Retinal pigment epithelial cell (primary cell): ENCODE measurements at regions not wholly inside any gene's neighbourhood (a gene's known extent, or its start where the extent isn't known, plus 50 kb on each side); places are given as distances from the start of the nearest gene placed in this dataset.
"Not testable (repeated sequence)": the region's sequence is repeated elsewhere in the genome, so short reads cannot be mapped to it uniquely, and the experiment has no call there.

ENCODE experiments used
- DNase-seq: peaks from one replicate; pipeline ENCODE4 v3.0.0-alpha.2; 2010; ENCODE audit warnings: low read depth
- H3K4me3 ChIP-seq: 2 replicates; pipeline ENCODE4 v1.5.1; 2011; ENCODE audit warnings: mild to moderate bottlenecking, low read length, control low read depth, moderate library complexity
- TF ChIP-seq, protein P1 (sequence below): conservative IDR thresholded peaks from 2 replicates; pipeline ENCODE4 v1.5.1; 2011; ENCODE audit warnings: low read depth, low read length, control low read depth, inconsistent platforms

DNA sequence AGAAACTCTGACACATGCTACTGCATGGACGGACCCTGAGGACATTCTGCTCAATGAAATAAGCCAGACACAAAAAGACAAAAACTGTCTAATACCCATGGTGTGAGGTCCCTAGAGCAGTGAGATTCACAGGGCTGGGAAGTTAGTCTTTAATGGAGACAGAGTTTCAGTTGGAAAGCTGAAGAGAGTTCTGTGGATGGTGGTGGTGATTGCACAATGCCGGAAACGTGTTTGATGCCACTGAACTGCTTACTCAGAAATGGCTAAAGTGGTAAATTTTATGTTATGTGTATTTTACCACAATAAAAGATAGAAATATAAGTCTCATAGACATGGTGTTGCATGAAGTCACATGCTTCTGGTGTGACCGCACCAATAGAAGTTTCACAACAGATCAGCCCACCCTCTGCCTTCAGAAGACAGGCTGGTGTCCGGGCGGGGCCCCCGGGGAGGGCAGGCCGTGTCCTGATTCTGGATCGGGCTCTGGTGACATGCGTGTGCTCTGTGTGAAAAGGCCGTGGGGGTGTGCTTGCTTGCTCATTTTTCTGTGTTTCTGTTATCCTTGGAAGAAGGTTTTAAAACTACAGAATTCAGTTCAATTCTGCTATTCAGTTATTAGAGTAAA is 108.5 kb upstream of the ZNF469 start:
- not testable (repeated sequence) for H3K4me3 ChIP-seq

DNA sequence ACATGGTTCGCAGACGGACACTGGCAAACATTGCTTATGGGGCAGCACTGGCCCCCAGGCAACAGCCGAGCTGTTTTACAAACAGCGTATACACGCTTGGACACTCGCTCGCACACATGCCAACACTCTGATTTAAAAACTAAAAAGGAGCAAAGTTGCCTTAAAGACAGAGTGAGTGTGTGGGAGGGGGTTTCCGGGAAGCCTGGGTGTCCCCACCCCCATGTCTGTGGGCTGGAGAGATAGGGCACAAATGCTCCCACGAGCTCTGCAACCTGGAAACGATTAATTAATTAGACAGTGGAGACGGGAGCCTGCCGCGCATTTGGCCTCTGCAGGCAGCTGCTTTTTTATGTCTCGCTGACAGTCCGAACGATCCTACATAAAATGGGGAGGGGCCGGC is 107.9 kb upstream of the ZNF469 start:
- no peak overlapping the region for H3K4me3 ChIP-seq
- no peak for DNase-seq
- TF ChIP-seq, protein P1, sequence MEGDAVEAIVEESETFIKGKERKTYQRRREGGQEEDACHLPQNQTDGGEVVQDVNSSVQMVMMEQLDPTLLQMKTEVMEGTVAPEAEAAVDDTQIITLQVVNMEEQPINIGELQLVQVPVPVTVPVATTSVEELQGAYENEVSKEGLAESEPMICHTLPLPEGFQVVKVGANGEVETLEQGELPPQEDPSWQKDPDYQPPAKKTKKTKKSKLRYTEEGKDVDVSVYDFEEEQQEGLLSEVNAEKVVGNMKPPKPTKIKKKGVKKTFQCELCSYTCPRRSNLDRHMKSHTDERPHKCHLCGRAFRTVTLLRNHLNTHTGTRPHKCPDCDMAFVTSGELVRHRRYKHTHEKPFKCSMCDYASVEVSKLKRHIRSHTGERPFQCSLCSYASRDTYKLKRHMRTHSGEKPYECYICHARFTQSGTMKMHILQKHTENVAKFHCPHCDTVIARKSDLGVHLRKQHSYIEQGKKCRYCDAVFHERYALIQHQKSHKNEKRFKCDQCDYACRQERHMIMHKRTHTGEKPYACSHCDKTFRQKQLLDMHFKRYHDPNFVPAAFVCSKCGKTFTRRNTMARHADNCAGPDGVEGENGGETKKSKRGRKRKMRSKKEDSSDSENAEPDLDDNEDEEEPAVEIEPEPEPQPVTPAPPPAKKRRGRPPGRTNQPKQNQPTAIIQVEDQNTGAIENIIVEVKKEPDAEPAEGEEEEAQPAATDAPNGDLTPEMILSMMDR = no peak

More for the DNA sequence above, 108.5 kb upstream of the ZNF469 start:
- not testable (repeated sequence) for DNase-seq

DNA sequence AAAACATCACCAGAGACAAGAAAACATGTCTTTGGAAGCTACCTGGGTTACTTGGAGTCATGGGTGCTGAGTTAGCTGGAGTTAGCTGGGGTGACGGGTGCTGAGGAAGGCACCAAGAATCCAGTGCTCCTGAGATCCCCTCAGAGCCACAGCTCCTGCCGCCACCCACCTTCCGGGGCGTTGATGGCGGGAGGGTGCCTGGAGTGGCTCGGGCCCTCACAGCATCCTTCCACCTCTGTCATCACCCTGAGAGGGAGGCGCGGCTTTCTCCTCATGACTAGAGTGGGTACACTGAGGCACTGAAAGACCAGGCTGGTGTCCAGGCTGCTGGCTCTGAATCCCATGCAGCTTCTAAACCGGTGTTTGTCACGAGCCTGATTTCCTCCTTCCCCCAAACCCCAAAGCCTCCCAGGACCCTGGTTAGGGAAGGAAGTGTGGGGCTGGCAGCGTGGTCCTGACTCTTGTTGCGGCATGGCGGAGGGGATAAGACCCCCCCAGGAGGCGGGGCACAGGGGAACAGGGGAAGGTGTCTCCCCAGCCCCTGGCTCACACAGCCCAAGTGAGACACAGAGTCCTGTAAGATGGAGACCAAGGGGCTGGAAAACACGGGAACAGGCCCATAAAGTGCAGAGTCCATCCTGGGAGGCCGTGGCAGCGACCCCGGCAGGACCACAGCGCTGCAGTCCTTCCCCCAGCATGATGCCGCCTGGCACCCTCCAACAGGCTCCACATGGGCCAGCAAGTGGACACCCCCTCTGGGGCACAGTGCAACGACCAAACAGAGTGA is 107.2 kb upstream of the ZNF469 start:
- H3K4me3 ChIP-seq, DNase-seq: not testable (repeated sequence)

DNA sequence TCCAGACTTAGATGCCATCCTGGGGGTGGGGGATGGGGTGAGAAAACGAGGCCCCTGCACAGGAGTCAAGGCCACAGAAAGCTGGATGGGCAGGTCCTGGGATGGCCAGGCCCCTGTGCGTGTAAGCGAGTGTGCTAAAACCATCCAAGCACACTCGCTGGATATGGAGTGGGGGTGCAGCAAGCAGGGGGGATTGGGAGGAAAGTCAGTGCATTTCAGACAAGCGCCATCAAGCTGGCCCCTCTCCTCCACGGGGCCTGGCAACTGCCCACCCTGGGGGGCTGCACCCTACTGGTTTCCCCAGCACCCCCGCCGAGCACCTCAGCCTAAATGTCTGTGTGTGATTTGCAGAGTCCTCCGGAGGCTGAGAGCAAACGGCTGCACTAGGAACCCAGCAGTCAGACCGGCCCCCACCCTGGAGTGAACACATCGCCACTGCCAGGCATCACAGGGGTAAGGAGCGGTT is 106.6 kb upstream of the ZNF469 start:
- H3K4me3 ChIP-seq, DNase-seq: not testable (repeated sequence)

DNA sequence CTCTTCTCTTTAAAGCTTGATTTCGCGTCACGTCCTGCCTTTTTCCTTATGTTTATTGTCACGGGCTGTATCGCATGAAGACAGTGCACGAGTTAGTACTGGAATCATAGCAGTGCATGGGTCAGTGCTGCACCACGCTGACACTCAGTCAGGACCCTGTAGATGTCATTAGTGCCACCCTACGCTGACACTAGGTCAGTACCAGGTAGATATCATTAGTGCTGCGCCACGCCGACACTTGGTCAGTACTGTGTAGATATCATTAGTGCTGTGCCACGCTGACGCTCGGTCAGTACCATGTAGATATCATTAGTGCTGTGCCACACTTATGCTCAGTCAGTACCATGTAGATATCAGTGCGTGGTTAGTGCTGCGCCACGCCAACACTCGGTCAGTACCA is 106.2 kb upstream of the ZNF469 start:
- no peak for DNase-seq
- H3K4me3 ChIP-seq = no peak overlapping the region
- TF ChIP-seq, protein P1 = no peak

DNA sequence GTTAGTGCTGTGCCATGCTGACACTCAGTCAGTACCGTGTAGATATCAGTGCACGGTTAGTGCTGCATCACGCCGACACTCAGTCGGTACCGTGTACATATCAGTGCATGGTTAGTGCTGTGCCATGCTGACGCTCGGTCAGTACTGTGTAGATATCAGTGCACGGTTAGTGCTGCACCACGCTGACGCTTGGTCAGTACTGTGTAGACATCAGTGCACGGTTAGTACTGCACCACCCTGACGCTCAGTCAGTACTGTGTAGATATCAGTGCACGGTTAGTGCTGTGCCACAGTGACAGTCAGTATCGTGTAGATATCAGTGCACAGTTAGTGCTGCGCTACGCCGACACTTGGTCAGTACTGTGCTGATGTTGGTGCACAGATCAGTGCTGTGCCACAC is 102.8 kb upstream of the ZNF469 start:
- DNase-seq = no peak
- H3K4me3 ChIP-seq = no peak overlapping the region
- TF ChIP-seq, protein P1 = no peak

DNA sequence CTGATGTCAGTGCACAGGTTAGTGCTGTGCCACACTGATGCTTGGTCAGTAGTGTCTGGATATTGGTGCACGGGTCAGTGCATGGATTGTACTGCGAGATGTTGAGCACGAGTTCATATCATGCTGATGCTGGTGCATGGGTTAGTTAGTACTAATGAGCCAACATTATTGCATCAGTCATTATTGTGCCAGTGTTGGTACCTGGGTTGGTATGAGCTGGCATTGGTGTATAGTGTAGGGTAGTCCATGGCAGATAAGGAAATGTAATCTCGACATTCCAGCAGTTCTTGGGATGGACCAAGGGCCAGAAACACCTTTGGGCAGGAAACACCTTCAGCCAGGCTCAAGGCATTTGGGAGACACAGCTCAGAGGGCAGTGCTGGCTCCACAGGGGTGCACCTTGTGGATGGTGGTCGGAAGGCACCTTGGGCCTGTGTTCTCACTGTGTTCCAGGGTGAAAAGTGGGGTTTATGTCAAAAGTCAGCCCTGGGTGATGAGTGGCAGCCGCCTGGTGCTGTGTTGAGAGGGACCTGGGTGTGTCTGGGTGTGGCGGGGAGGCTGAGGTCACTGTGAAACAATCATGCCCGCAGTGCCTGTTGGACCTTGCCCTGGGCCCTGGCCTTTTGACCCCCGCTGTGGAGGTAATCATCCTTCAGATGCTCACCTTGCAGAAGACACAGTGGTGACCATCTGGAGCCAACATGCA is 100.7 kb upstream of the ZNF469 start:
- DNase-seq = no peak
- TF ChIP-seq, protein P1 = no peak
- no peak overlapping the region for H3K4me3 ChIP-seq

DNA sequence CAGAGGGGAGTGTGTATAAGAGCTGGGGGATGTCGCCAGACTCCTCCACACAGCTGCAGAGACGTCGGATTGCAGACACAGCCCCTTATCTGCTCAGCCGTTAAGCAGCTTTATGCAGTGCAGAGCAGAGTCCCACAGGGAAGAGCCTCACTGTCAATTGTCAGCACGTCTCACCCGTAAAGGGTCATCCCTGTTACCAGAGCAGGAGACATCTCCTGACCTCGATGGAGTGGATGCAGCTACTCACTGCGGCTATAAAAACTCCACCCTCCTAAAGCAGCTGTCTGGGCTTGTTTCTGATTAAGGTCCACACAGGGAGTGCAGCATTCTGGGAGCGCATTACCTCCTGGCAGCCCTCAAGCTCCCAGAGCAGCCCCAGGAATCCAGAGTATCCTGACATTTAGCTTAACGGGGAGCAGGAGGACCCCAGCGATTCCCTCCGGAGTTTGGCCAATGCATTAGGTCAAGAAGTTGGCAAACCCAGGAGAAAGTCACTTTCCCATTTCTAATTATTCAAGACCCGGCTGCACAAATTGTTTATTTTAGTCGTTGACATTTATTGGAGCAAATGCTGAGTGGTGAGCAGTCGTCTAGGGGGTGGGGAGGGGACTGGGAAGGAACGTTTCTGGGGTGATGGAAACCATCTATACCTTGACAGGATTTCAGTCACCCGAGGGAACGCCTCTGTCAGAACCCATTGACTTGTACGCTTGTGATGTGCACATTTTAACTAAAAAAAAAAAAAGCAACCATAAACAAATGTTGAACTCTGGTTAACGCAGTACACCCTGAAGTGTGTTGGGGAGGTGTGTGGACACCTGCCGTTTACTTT is 100.0 kb upstream of the ZNF469 start:
- TF ChIP-seq, protein P1 = no peak
- no peak overlapping the region for H3K4me3 ChIP-seq
- no peak for DNase-seq
